ENCODE measurements at regions not wholly inside any gene's neighbourhood (a gene's known extent, or its start where the extent isn't known, plus 50 kb on each side); places are given as distances from the start of the nearest gene placed in this dataset.

- no peak for DNase-seq (ENCODE audit: low read depth)
Measured at GRCh38 chr4:95660719-95661118, 111.9 kb upstream of the UNC5C start.

GRCh38 chr4:95651891-95652290 lies 103.1 kb upstream of the UNC5C start:
- no peak for DNase-seq (ENCODE audit: low read depth)

- no peak for DNase-seq (ENCODE audit: low read depth)
Measured at GRCh38 chr4:95644417-95644816, 95.6 kb upstream of the UNC5C start.

GRCh38 chr4:95643627-95644026 lies 94.9 kb upstream of the UNC5C start:
- DNase-seq (ENCODE audit: low read depth): no peak

- DNase-seq (ENCODE audit: low read depth): no peak
Measured at GRCh38 chr4:95641571-95641970, 92.8 kb upstream of the UNC5C start.

- no peak for DNase-seq (ENCODE audit: low read depth)
Measured at GRCh38 chr4:95640311-95640710, 91.5 kb upstream of the UNC5C start.

- no peak for DNase-seq (ENCODE audit: low read depth)
Measured at GRCh38 chr4:95638920-95639501, 90.2 kb upstream of the UNC5C start.

- no peak for DNase-seq (ENCODE audit: low read depth)
Measured at GRCh38 chr4:95637043-95637600, 88.3 kb upstream of the UNC5C start.

- no peak for DNase-seq (ENCODE audit: low read depth)
Measured at GRCh38 chr4:95636061-95636460, 87.3 kb upstream of the UNC5C start.

- DNase-seq (ENCODE audit: low read depth): no peak
Measured at GRCh38 chr4:95627709-95628108, 78.9 kb upstream of the UNC5C start.

- DNase-seq (ENCODE audit: low read depth): no peak
Measured at GRCh38 chr4:95627024-95627605, 78.3 kb upstream of the UNC5C start.

- no peak for DNase-seq (ENCODE audit: low read depth)
Measured at GRCh38 chr4:95625020-95625419, 76.2 kb upstream of the UNC5C start.

- no peak for DNase-seq (ENCODE audit: low read depth)
Measured at GRCh38 chr4:95619525-95620443, 71.0 kb upstream of the UNC5C start.

GRCh38 chr4:95614684-95615205 lies 66.0 kb upstream of the UNC5C start:
- DNase-seq (ENCODE audit: low read depth): no peak

- DNase-seq (ENCODE audit: low read depth): no peak
Measured at GRCh38 chr4:95610061-95610569, 61.3 kb upstream of the UNC5C start.

- no peak for DNase-seq (ENCODE audit: low read depth)
Measured at GRCh38 chr4:95606739-95607138, 58.0 kb upstream of the UNC5C start.

GRCh38 chr4:95603393-95603792 lies 54.6 kb upstream of the UNC5C start:
- no peak for DNase-seq (ENCODE audit: low read depth)

GRCh38 chr4:95602872-95603271 lies 54.1 kb upstream of the UNC5C start:
- DNase-seq (ENCODE audit: low read depth): no peak

GRCh38 chr4:95601356-95601755 lies 52.6 kb upstream of the UNC5C start:
- no peak for DNase-seq (ENCODE audit: low read depth)

GRCh38 chr4:95599777-95600400 lies 51.1 kb upstream of the UNC5C start:
- DNase-seq (ENCODE audit: low read depth): no peak
